ENCODE measurements at regions not wholly inside any gene's neighbourhood (a gene's known extent, or its start where the extent isn't known, plus 50 kb on each side); places are given as distances from the start of the nearest gene placed in this dataset.

DNA sequence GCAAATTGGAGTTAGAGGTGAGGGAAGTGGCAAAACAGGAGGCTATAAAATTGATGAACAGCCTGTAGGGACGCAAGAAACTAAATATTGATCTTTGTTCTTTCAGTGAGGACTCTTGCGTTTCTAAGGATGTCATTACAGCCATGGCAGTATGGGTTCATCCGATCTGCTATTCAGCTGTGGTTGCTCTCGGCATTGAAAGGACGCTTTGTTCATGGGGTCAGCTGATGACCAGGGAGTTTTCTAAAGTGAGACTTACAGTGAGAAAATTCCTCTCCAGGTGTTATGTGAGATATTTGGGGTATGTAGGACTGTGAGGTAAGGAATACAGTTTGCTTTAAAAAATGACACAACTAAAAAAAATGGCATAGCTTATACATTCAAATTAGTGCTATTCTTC lies 52.7 kb upstream of the PELI1 start:
- H3K27me3 Mint-ChIP-seq = peaks cover 3% of the 10 kb centered on the region
- H3K27ac Mint-ChIP-seq = no peak overlapping the region
- ATAC-seq (no peak), DNase-seq (no peak)
- peaks cover 9% of the 10 kb centered on the region for H3K36me3 Mint-ChIP-seq
- H3K9me3 Mint-ChIP-seq (ENCODE audit: low read depth) = peaks cover 6% of the 10 kb centered on the region
- peaks cover 20% of the 10 kb centered on the region for H3K4me1 Mint-ChIP-seq
- CTCF ChIA-PET = no interaction called here
- no peak overlapping the region for H3K4me3 Mint-ChIP-seq

DNA sequence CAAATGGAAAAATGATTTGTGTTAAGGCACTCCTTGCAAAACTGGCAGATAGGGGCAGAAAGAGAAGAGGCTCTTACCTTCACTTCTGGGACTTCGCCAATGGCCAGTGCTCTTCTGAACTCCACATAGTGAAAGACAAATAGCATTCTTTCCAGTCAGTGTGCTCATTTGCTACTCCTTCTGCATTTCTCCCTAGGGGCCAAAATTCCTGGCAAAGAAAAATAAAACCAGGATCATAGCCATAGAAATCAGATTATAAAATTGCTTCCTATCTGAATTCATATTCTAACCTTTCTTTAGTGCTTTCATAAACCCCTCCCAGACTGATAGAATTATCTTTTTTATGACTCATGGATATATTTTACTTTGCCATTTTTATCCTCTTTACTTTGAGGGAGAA lies 56.9 kb upstream of the PELI1 start:
- Mint-ChIP-seq H3K27ac (no peak overlapping the region), H3K9me3 (ENCODE audit: low read depth) (peaks cover 6% of the 10 kb centered on the region), H3K36me3 (peaks cover 13% of the 10 kb centered on the region), H3K4me1 (peaks cover 46% of the 10 kb centered on the region), H3K27me3 (peaks cover 3% of the 10 kb centered on the region), H3K4me3 (no peak overlapping the region)
- CTCF ChIA-PET = no interaction called here
- DNase-seq (no peak), ATAC-seq (no peak)

DNA sequence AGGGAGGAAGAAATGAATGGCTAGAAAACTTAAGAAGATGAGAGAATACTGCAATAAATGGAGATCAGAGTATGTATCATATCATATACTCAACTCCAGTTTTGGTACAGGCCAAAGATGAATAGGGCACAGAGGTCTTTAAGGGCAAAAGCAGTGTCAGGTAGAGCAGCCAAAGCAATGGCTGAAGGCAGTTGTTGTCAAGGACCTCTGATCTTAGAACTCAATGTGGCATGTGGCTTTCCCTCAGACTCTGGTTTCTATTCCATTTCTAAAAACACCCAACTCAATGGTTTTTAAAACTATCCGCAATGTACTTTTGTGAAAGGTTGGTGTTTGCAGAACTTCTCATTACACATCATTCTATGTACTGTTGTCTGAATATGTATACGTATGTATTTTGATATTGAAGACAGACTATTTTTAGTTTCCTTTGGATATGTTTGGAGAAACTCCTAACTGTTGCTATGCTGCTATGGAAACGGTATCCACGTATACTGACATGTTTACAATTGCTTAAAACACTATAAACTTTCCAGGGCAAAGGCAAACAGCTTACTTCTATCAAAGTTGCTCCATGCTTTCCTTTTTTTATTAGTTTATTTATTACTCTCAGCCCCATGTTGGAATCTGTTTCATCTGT lies 58.1 kb upstream of the PELI1 start:
- Mint-ChIP-seq H3K36me3 (peaks cover 13% of the 10 kb centered on the region), H3K4me1 (peaks cover 49% of the 10 kb centered on the region), H3K9me3 (ENCODE audit: low read depth) (peaks cover 6% of the 10 kb centered on the region), H3K27me3 (no peaks in the 10 kb centered on the region), H3K27ac (no peak overlapping the region), H3K4me3 (no peak overlapping the region)
- CTCF ChIA-PET = interaction anchor here (0.7 to 2.9 kb wide), 4 partner anchors 10 to 143 kb away, joined by 3 to 9 read pairs (median 3); no protein-coding TSS in a partner anchor
- ATAC-seq (peak; percentile 9), DNase-seq (no peak)

DNA sequence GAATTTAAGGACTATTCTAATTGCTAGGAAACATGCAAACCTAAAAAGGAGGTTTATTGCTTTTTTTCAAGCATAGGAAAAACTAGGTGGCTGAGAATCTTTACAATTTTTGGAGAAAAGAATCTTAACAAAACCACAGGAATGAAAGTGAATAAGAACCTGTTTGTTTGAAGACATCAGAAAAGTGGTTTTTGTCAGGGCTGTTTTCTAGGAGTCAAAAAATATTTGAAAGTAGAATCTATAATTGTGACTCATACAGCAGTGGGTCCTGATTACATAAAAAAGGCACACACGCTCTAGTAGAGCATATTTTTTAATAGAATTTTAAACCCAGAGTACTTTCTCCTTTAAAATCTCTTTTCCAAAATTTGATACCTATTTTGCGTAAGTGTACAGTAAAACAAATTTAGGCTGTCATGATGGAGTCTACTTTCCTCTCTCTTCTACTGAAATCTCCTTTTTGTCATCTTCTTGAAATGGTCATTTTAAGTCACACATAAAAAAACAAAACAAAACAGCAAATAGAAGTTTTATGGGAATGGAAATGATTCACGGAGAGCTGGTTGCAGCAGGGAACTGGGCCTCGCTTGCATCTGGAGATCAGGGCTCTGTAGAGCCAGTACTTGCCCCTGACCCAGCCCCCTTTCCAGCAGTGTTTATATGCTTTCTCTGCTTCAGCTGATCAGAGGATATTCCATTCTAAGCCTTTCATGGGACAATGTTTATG lies 59.1 kb upstream of the PELI1 start:
- Mint-ChIP-seq H3K9me3 (ENCODE audit: low read depth) (peaks cover 6% of the 10 kb centered on the region), H3K36me3 (peaks cover 13% of the 10 kb centered on the region), H3K4me1 (peaks cover 49% of the 10 kb centered on the region), H3K27me3 (no peaks in the 10 kb centered on the region), H3K4me3 (no peak overlapping the region), H3K27ac (peak overlapping the region; percentile 80)
- ATAC-seq (no peak), DNase-seq (no peak)
- CTCF ChIA-PET = interaction anchor here (0.7 to 2.9 kb wide), 6 partner anchors 9 to 142 kb away, joined by 3 to 9 read pairs (median 3); no protein-coding TSS in a partner anchor

DNA sequence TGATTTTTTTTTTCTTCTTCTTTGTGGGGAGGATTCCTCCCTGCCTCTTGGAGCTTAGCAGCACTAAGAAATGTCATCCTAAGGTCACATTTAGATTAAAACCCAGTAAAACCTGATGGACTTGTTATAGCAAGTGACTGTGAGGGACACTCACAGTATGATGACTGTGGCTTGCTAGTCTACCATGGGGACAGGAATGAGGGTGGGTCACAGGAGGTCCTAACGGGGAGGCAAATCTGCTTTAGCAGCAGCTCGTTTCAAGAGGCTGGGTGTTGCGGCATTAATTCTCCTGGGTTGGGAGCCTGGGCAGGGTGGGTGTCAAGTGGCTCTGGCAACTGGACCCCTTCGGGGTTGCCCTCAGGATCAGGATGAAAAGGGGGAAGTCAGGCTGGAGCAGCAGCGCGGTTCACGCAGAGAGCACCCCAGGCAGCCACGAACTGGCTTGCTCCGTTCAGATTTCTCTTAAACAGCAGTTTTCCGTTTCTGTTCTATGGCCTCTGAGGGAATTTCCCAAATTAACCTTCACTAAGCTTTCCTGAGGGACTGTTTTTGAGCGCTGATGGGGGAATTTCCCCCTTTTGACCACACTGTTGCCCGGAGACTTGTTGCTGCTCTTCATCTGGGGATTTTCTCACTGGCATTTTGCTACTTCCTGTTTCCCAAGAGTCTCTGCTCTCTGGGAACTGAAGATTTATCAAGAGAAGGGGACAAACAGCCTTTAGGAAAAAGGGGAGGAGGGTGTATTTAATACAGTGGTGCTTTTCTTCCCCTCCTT lies 59.8 kb upstream of the PELI1 start:
- Mint-ChIP-seq H3K36me3 (peaks cover 13% of the 10 kb centered on the region), H3K27ac (peak overlapping the region; percentile 80), H3K9me3 (ENCODE audit: low read depth) (peaks cover 6% of the 10 kb centered on the region), H3K27me3 (no peaks in the 10 kb centered on the region), H3K4me3 (peak overlapping the region; percentile 58), H3K4me1 (peaks cover 51% of the 10 kb centered on the region)
- peak; percentile 48 for DNase-seq
- ATAC-seq = peak; percentile 64
- CTCF ChIA-PET = interaction anchor here (1.0 to 2.9 kb wide), 4 partner anchors 9 to 24 kb away, joined by 3 to 9 read pairs (median 3); no protein-coding TSS in a partner anchor

DNA sequence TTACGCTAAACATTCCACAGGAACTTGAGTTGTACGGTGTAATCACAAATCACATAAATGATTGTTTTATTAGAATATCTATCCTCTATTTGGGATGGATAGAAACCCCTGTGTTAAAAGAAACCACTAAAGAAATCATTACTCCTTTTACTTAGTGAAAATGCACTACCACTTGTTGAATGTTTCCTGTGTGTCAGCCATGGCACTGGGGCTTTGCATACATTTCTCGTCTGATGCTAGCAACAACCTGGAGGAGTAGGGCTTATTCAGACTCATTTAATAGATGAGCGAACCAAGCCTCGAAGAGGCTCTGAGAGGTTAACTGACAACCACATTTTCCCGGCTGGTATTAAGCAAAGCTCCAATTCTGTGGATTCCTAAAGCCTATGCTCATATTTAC lies 60.5 kb upstream of the PELI1 start:
- Mint-ChIP-seq H3K4me1 (peaks cover 57% of the 10 kb centered on the region), H3K36me3 (peaks cover 13% of the 10 kb centered on the region), H3K27me3 (no peaks in the 10 kb centered on the region), H3K9me3 (ENCODE audit: low read depth) (peaks cover 6% of the 10 kb centered on the region), H3K4me3 (no peak overlapping the region), H3K27ac (peak overlapping the region; percentile 80)
- ATAC-seq = no peak
- DNase-seq = no peak
- CTCF ChIA-PET = interaction anchor here (0.9 to 2.9 kb wide), 5 partner anchors 8 to 155 kb away, joined by 3 to 9 read pairs (median 3); no protein-coding TSS in a partner anchor

DNA sequence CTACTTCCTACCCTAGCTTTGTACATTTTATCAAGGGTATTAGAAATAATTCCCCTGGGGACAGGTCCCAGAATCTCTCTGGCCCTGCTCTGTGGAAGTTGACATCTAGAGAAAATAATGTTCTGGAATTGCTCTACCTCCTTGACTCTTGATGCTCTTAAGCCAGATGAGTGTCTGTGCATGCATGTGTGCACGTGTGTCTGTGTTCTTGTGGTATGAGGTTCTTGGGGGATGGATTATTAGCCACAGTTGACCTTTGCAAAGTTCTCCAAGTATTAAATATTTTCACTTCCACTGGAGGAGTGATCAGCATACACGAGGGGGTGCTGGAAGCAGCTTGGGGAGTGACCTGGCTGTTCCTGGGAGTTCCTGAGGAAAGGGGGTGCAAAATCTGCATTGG lies 61.2 kb upstream of the PELI1 start:
- Mint-ChIP-seq H3K4me1 (peaks cover 55% of the 10 kb centered on the region), H3K4me3 (no peak overlapping the region), H3K9me3 (ENCODE audit: low read depth) (peaks cover 6% of the 10 kb centered on the region), H3K27ac (no peak overlapping the region), H3K36me3 (peaks cover 15% of the 10 kb centered on the region), H3K27me3 (no peaks in the 10 kb centered on the region)
- ATAC-seq (no peak), DNase-seq (no peak)
- CTCF ChIA-PET = interaction anchor here (0.9 to 1.4 kb wide), 3 partner anchors 9 to 156 kb away, joined by 3 read pairs; no protein-coding TSS in a partner anchor

DNA sequence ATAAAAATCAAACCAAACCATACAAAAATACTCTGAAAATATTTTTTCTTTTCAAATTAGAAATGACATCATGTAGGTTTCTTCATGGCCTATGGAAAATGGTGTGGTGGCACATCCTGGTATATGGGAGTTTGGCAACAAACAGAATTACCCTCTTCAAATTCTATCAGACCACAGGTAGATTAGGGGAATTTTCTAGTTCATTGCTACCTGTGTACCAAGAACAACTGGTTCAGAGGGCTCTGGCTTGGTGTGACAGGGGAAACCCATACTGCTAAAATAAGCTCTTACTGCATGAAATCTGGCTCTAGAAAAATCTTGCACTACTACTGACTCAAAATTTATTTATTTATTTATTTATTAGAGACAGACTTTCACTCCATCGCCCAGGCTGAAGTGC lies 63.4 kb upstream of the PELI1 start:
- ATAC-seq = no peak

DNA sequence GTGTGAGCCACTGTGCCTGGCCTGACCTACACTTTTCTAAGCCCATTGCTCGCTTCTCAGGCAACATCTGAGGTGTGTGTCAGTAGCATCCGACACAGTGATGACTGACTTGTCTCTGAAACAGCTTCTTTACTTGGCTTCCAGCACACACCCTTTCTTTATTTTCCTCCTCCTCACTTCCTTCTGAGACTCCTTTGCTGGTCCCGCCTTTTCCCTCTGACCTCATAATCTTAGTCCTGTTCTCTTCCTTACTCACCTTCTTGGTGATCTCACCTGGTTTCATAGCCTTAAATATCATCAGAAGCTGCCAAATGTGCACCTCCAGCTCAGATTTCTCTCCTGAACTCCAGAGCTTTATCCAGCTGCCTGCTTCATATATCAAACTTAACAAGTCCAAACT lies 66.6 kb upstream of the PELI1 start:
- Mint-ChIP-seq H3K4me3 (no peak overlapping the region), H3K4me1 (peaks cover 56% of the 10 kb centered on the region), H3K36me3 (peaks cover 13% of the 10 kb centered on the region), H3K27ac (no peak overlapping the region), H3K9me3 (ENCODE audit: low read depth) (no peaks in the 10 kb centered on the region), H3K27me3 (no peaks in the 10 kb centered on the region)
- ATAC-seq = no peak
- CTCF ChIA-PET = interaction anchor here (1.6 to 2.1 kb wide), 2 partner anchors 116 to 120 kb away, joined by 6 to 8 read pairs; no protein-coding TSS in a partner anchor
- DNase-seq = no peak

More for the DNA sequence above, 63.4 kb upstream of the PELI1 start:
- DNase-seq = no peak
- Mint-ChIP-seq H3K27me3 (no peaks in the 10 kb centered on the region), H3K9me3 (ENCODE audit: low read depth) (no peaks in the 10 kb centered on the region), H3K36me3 (peaks cover 10% of the 10 kb centered on the region), H3K27ac (no peak overlapping the region), H3K4me3 (no peak overlapping the region), H3K4me1 (peaks cover 59% of the 10 kb centered on the region)
- CTCF ChIA-PET = no interaction called here

DNA sequence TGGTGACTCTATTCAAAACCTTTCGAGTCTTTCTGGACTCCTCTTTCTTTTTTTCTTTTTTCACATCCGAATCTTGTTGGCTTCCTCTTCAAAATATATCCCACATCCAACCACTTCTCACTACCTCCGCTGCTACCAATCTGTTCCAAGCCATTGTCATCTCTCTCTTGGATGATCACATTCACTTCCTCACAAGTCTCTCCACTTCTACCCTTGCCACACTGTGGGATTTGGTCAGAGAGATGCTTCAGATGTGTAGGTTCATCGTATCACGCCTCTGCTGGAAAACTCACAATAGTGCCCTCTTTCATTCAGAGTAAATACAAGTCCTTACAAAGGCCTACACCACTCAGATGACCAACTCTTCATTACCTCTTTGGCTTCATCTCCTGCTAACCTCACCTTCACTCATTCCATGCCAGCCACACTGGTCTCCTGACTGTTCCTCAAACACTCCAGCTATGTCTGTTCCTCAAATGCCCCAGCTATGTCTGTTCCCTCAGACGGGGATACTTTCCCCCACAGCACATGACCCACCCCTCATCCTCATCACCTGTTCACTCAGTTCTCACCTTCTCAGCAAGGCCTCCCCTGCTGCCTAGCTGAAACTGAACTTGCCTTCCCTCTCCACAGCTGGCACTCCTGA lies 67.2 kb upstream of the PELI1 start:
- CTCF ChIA-PET = interaction anchor here (1.1 to 2.1 kb wide), 6 partner anchors 8 to 120 kb away, joined by 3 to 9 read pairs (median 6); no protein-coding TSS in a partner anchor
- peak overlapping the region; percentile 73 for H3K27ac Mint-ChIP-seq
- peaks cover 57% of the 10 kb centered on the region for H3K4me1 Mint-ChIP-seq
- no peak overlapping the region for H3K4me3 Mint-ChIP-seq
- H3K27me3 Mint-ChIP-seq = no peaks in the 10 kb centered on the region
- H3K36me3 Mint-ChIP-seq = peaks cover 13% of the 10 kb centered on the region
- no peaks in the 10 kb centered on the region for H3K9me3 Mint-ChIP-seq (ENCODE audit: low read depth)
- DNase-seq (no peak), ATAC-seq (no peak)

DNA sequence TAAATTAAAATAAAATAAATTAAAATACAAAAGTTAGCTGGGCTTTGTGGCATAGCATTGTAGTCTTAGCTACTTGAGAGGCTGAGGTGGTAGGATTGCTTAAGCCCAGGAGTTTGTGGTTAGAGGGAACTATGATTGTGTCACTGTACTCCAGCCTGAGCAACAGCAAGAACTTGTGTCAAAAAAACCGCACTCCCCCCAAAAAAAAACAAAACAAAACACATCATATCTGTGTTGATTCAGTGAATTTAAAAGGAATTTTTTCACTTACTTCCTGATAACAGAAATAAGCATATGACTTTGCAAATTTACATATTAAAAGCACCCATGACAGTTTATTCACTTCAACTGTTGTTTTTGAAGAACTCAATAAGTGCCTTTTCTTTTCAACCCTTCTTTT lies 68.1 kb upstream of the PELI1 start:
- Mint-ChIP-seq H3K36me3 (peaks cover 14% of the 10 kb centered on the region), H3K4me1 (peaks cover 56% of the 10 kb centered on the region), H3K27me3 (no peaks in the 10 kb centered on the region), H3K4me3 (no peak overlapping the region), H3K9me3 (ENCODE audit: low read depth) (peaks cover 1% of the 10 kb centered on the region), H3K27ac (peak overlapping the region; percentile 99)
- ATAC-seq (peak; percentile 9), DNase-seq (peak; percentile 54)
- CTCF ChIA-PET = interaction anchor here (0.7 to 1.7 kb wide), 8 partner anchors 9 to 119 kb away, joined by 3 to 9 read pairs (median 3); no protein-coding TSS in a partner anchor

DNA sequence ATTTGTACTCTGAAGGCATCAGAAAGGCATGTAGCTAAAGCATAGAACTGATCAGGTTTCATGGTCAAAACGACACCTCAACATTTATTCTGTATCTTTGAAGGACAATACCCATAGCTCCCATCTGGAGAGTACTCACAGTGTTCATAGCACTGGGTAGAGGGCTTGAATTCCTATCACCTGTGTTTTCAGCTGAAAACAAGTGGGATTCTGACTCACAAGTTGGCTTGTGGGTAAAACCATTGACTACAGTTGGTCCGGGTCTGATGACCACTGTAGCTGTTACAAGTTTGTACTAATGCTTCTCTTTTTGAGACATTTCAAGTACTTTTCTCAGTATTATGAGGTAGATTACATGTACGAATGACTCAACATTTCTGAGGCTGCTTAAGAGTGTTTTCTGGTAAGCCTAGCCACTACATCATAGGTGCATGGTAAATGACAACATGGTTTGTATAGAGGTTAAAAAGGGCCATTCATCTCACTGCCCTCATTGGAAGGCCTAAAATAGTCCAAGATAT lies 68.6 kb upstream of the PELI1 start:
- peaks cover 56% of the 10 kb centered on the region for H3K4me1 Mint-ChIP-seq
- no peaks in the 10 kb centered on the region for H3K27me3 Mint-ChIP-seq
- DNase-seq (peak; percentile 90), ATAC-seq (peak; percentile 78)
- H3K4me3 Mint-ChIP-seq = peak overlapping the region; percentile 29
- CTCF ChIA-PET = interaction anchor here (0.7 to 1.7 kb wide), 6 partner anchors 9 to 115 kb away, joined by 3 to 9 read pairs (median 3); no protein-coding TSS in a partner anchor
- peak overlapping the region; percentile 99 for H3K27ac Mint-ChIP-seq
- H3K9me3 Mint-ChIP-seq (ENCODE audit: low read depth) = peaks cover 1% of the 10 kb centered on the region
- peaks cover 16% of the 10 kb centered on the region for H3K36me3 Mint-ChIP-seq

All from activated CD8-positive, alpha-beta memory T cell treated with anti-CD3 and anti-CD28 coated beads, Interleukin-2, amount 10 ng/mL, durations not matched to agents 7 days and 5 days (primary cell).